Spleen (tissue), 11 donors: ENCODE measurements at regions not wholly inside any gene's neighbourhood (a gene's known extent, or its start where the extent isn't known, plus 50 kb on each side); places are given as distances from the start of the nearest gene placed in this dataset.

Source experiments
- DNase-seq: peaks from one replicate; pipeline ENCODE4 v3.0.0-alpha.2; 2020
- H3K27ac ChIP-seq, 8 donors: fragments of 200-600 bp; sonication (generic) in 7 of 8; 1 replicate in 4 of 8; 2 replicates in 4 of 8; pipeline versions ENCODE4 v1.5.0 to v1.8.0; 2016 to 2021; ENCODE audit warnings: inconsistent platforms in 4 of 8, mild to moderate bottlenecking in 4 of 8, moderate library complexity in 1 of 8
- H3K27me3 ChIP-seq, 7 donors: fragments of 200-600 bp; sonication (generic) in 6 of 7; replicated peaks in 1 of 7; 1 replicate in 4 of 7; 2 replicates in 3 of 7; pipeline versions ENCODE4 v1.5.0 to v1.8.0; 2016 to 2021; ENCODE audit warnings: inconsistent platforms in 3 of 7, mild to moderate bottlenecking in 1 of 7
- H3K36me3 ChIP-seq, 6 donors: fragments of 200-600 bp; sonication (generic) in 5 of 6; 1 replicate in 4 of 6; 2 replicates in 2 of 6; pipeline versions ENCODE4 v1.5.0 to v1.8.0; 2016 to 2021; ENCODE audit warnings: inconsistent platforms in 2 of 6
- H3K4me1 ChIP-seq, 6 donors: fragments of 200-600 bp; sonication (generic) in 5 of 6; 1 replicate in 3 of 6; 2 replicates in 3 of 6; pipeline versions ENCODE4 v1.5.0 to v1.8.0; 2016 to 2021; ENCODE audit warnings: inconsistent platforms in 3 of 6
- H3K4me3 ChIP-seq, 8 donors: fragments of 200-600 bp; sonication (generic) in 7 of 8; 1 replicate in 4 of 8; 2 replicates in 4 of 8; pipeline versions ENCODE4 v1.5.0 to v1.8.0; 2016 to 2021; ENCODE audit warnings: inconsistent platforms in 4 of 8, mild to moderate bottlenecking in 4 of 8, moderate library complexity in 2 of 8
- H3K9me3 ChIP-seq, 8 donors: fragments of 200-600 bp; sonication (generic) in 7 of 8; 1 replicate in 4 of 8; 2 replicates in 4 of 8; pipeline versions ENCODE4 v1.5.0 to v1.8.0; 2016 to 2021; ENCODE audit warnings: inconsistent platforms in 4 of 8
- POLR2A ChIP-seq, 3 donors: fragments of 450-650 bp; IDR thresholded peaks; one replicate each; pipeline ENCODE4 v1.5.1; 2017; ENCODE audit warnings: antibody characterized with exemption in 3 of 3, mild to moderate bottlenecking in 1 of 3
- POLR2AphosphoS5 ChIP-seq, 3 donors: sonication (generic); formaldehyde crosslinking; IDR thresholded peaks; one replicate each; pipeline ENCODE4 v1.5.1; 2017; ENCODE audit warnings: antibody characterized with exemption in 3 of 3
- WGBS, 5 donors: extraction: QIAGEN DNeasy Blood & Tissue Kit in 3 of 5; methylation state at CpG; one replicate each; pipeline versions ENCODE4 v1.1.5 to v1.1.7; 2013 to 2018; 5-methylcytosine and 5-hydroxymethylcytosine counted together
- intact Hi-C: fragments of 100-400 bp; cut with DNase I; formaldehyde crosslinking; loops from one replicate; pipeline ENCODE4 v1.15.0; 2023; ENCODE audit warnings: low total_unique reads
- TF ChIP-seq, protein P1 (sequence below), 11 experiments: fragments of 200-600 bp in 7 of 11; fragments of 450-650 bp in 4 of 11; sonication (generic) in 4 of 11; IDR thresholded peaks in 8 of 11; conservative IDR thresholded peaks in 3 of 11; 1 replicate in 7 of 11; 2 replicates in 4 of 11; pipeline versions ENCODE4 v1.4.0 to v1.8.0; 2016 to 2021; ENCODE audit warnings: antibody characterized with exemption in 11 of 11, inconsistent platforms in 4 of 11, mild to moderate bottlenecking in 1 of 11
- donor health status: healthy with polysubstance abuse.
- donor health status: DM: no; HTN: no; CAD: no; lungs with moderate emphysema.
- donor health status: DM: no; HTN: no; CAD: no.
- donor health status: Bipolar disorder and iron deficiency.
- donor health status: healthy.
- donor health status: DM: no; HTN: no; CAD: no.
- donor health status: DM: yes; HTN: yes; CAD: no.

DNA sequence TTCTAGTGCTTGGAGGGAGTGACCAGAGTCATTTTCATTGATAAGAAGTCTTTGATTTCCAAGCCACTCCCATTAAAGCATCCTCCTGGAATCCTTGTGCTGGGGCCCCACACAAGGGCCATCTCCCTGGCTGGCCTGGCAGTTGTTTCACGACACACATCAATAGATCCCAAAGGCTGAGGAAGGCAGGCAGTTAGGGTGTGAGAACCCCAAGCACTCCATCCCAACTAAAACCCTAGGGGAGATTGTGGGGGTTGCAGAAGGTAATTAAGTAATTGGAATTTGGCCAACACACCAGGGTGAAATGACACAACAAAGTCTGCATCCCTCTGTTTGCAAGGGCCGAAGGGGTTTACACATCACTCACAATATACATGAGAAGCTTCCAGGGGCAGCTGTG lies 578.1 kb upstream of the SYT4 start:
- no peak for DNase-seq
- TF ChIP-seq POLR2AphosphoS5 (IDR thresholded peaks at IDR 0.05): no peak
- no peak for TF ChIP-seq POLR2A (IDR thresholded peaks at IDR 0.05)
- TF ChIP-seq, protein P1, sequence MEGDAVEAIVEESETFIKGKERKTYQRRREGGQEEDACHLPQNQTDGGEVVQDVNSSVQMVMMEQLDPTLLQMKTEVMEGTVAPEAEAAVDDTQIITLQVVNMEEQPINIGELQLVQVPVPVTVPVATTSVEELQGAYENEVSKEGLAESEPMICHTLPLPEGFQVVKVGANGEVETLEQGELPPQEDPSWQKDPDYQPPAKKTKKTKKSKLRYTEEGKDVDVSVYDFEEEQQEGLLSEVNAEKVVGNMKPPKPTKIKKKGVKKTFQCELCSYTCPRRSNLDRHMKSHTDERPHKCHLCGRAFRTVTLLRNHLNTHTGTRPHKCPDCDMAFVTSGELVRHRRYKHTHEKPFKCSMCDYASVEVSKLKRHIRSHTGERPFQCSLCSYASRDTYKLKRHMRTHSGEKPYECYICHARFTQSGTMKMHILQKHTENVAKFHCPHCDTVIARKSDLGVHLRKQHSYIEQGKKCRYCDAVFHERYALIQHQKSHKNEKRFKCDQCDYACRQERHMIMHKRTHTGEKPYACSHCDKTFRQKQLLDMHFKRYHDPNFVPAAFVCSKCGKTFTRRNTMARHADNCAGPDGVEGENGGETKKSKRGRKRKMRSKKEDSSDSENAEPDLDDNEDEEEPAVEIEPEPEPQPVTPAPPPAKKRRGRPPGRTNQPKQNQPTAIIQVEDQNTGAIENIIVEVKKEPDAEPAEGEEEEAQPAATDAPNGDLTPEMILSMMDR (IDR thresholded peaks at IDR 0.05 in 8 of 11, conservative IDR thresholded peaks at IDR 0.05 in 3 of 11): no peak
- Histone ChIP-seq H3K36me3 (no peaks in the 10 kb centered on the region), H3K27me3 (no peaks in the 10 kb centered on the region), H3K9me3 (no peaks in the 10 kb centered on the region), H3K4me3 (no peak overlapping the region), H3K27ac (no peak overlapping the region), H3K4me1 (no peaks in the 10 kb centered on the region)
- WGBS, 5 donors: 43 to 84% (median 71%) methylated on average over 2 of the region's 2 CpGs
- intact Hi-C loops: no loop called here

DNA sequence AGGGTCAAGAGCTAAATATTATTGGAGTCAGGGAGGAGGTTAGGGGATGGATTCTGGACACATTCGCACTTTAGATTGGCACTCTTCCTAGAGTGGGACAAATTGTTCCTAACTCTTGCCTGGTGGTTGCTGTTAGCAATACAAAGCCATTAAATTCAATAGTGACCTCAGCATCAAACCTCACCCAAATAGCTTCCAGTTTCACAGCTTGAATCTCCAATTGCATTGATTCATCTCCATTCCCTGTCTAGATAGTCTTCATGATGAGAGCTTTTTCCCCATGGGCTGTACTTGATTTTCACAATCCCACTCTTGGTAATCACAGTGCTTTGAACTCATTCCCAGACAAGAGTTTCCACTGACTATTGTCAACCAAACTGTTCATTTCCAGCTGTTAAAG lies 585.9 kb upstream of the SYT4 start:
- H3K27me3 ChIP-seq: no peaks in the 10 kb centered on the region
- no peaks in the 10 kb centered on the region for H3K36me3 ChIP-seq
- H3K4me1 ChIP-seq: no peaks in the 10 kb centered on the region
- no peak overlapping the region for H3K27ac ChIP-seq
- TF ChIP-seq POLR2AphosphoS5 (IDR thresholded peaks at IDR 0.05): peak in 1 of 3 donors; percentile 37
- TF ChIP-seq, protein P1 (IDR thresholded peaks at IDR 0.05 in 8 of 11, conservative IDR thresholded peaks at IDR 0.05 in 3 of 11): no peak
- TF ChIP-seq POLR2A (IDR thresholded peaks at IDR 0.05): no peak
- intact Hi-C loops: no loop called here
- 65 to 84% (median 67%) methylated on average over 1 of the region's 1 CpG for WGBS, 5 donors
- DNase-seq: no peak
- no peak overlapping the region for H3K4me3 ChIP-seq
- H3K9me3 ChIP-seq: no peaks in the 10 kb centered on the region

GRCh38 chr18:43866696-43867095 lies 589.4 kb upstream of the SYT4 start:
- no peak for TF ChIP-seq POLR2A (IDR thresholded peaks at IDR 0.05)
- TF ChIP-seq, protein P1 (IDR thresholded peaks at IDR 0.05 in 8 of 11, conservative IDR thresholded peaks at IDR 0.05 in 3 of 11): no peak
- TF ChIP-seq POLR2AphosphoS5 (IDR thresholded peaks at IDR 0.05): no peak
- no peak for DNase-seq
- Histone ChIP-seq H3K4me3 (no peak overlapping the region), H3K27ac (no peak overlapping the region), H3K36me3 (no peaks in the 10 kb centered on the region), H3K4me1 (no peaks in the 10 kb centered on the region), H3K27me3 (no peaks in the 10 kb centered on the region), H3K9me3 (no peaks in the 10 kb centered on the region)
- intact Hi-C loops: no loop called here

DNA sequence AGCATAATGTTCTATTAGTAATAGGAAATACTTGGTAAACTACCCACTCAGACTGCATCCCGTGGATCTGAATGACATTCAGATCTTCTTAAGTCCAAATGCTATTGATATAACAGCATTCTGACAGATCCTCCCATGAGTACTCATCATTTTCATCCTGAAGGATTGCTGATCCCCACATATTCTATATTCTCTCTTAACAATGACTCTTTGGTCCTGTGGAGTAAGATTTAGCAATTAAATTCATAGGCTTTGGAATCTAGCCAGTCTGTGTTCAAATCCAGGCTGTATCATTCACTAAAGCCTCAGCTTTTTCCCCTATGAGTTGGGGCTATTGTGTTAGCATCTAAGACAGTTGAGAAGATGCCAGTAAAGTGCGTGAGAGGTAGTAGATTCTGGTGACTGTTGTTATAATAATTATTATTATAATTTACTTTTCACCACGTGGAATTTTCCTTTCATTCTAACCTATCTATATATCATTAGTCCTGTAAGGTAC lies 591.3 kb upstream of the SYT4 start:
- no peak overlapping the region for H3K27ac ChIP-seq
- H3K27me3 ChIP-seq: no peaks in the 10 kb centered on the region
- H3K4me3 ChIP-seq: no peak overlapping the region
- no peaks in the 10 kb centered on the region for H3K4me1 ChIP-seq
- no peaks in the 10 kb centered on the region for H3K9me3 ChIP-seq
- TF ChIP-seq POLR2AphosphoS5 (IDR thresholded peaks at IDR 0.05) (no peak), POLR2A (IDR thresholded peaks at IDR 0.05) (no peak)
- TF ChIP-seq, protein P1 (IDR thresholded peaks at IDR 0.05 in 8 of 11, conservative IDR thresholded peaks at IDR 0.05 in 3 of 11): no peak
- H3K36me3 ChIP-seq: no peaks in the 10 kb centered on the region
- WGBS, 5 donors: 55 to 66% (median 64%) methylated on average over 3 of the region's 3 CpGs
- intact Hi-C loops: no loop called here
- no peak for DNase-seq
